Keratinocyte (primary cell): ENCODE measurements at regions not wholly inside any gene's neighbourhood (a gene's known extent, or its start where the extent isn't known, plus 50 kb on each side); places are given as distances from the start of the nearest gene placed in this dataset.

Experiments
- CTCF ChIP-seq, 3 experiments: IDR thresholded peaks in 1 of 3; conservative IDR thresholded peaks in 1 of 3; optimal IDR thresholded peaks in 1 of 3; 2 replicates in 2 of 3; 3 replicates in 1 of 3; pipeline versions ENCODE3 to v1.5.1; 2011; ENCODE audit warnings: low read length in 3 of 3, mild to moderate bottlenecking in 3 of 3, moderate library complexity in 2 of 3, control low read depth in 1 of 3, inconsistent platforms in 1 of 3; ENCODE audit not compliant: insufficient read depth in 2 of 3; ENCODE audit errors: extremely low read depth in 1 of 3
- EZH2 ChIP-seq: IDR thresholded peaks from one replicate; pipeline ENCODE4 v1.6.1; 2012; ENCODE audit warnings: inconsistent platforms, mild to moderate bottlenecking, low read length, moderate library complexity

GRCh38 chr10:44747593-44748172 is 163.5 kb upstream of the TMEM72 start:
- TF ChIP-seq CTCF (optimal IDR thresholded peaks at IDR 0.05 in 1 of 3, IDR thresholded peaks at IDR 0.05 in 1 of 3, conservative IDR thresholded peaks at IDR 0.05 in 1 of 3; ENCODE audit: extremely low read depth in 1 of 3, insufficient read depth in 2 of 3, low read length in 3 of 3) (no peak), EZH2 (no peak)
